SU-DHL-6 (cell line): ENCODE measurements at regions not wholly inside any gene's neighbourhood (a gene's known extent, or its start where the extent isn't known, plus 50 kb on each side); places are given as distances from the start of the nearest gene placed in this dataset.

Source experiments
- H2AFZ ChIP-seq: fragments of 200-600 bp; sonication (generic); 2 replicates; pipeline ENCODE4 v1.6.1; 2014; ENCODE audit warnings: low read depth, mild to moderate bottlenecking, moderate library complexity, mixed read lengths, antibody characterized with exemption, low read length; ENCODE audit not compliant: severe bottlenecking
- H3F3A ChIP-seq: fragments of 200-600 bp; shearing (Covaris generic); 2 replicates; pipeline ENCODE4 v1.6.0; 2016; ENCODE audit warnings: antibody characterized with exemption, mild to moderate bottlenecking; ENCODE audit not compliant: insufficient read depth
- H3K27ac ChIP-seq: fragments of 200-600 bp; sonication (generic); 2 replicates; pipeline ENCODE4 v1.5.1; 2016; ENCODE audit warnings: low read depth, mild to moderate bottlenecking, low read length, moderate library complexity, mixed read lengths
- H3K27me3 ChIP-seq: fragments of 200-600 bp; sonication (generic), shearing (Covaris generic); 2 replicates; pipeline ENCODE4 v1.6.0; 2014; ENCODE audit warnings: mild to moderate bottlenecking, low read length
- H3K36me3 ChIP-seq: fragments of 200-600 bp; sonication (generic); 2 replicates; pipeline ENCODE4 v1.6.1; 2014; ENCODE audit warnings: mild to moderate bottlenecking, low read length, mixed read lengths
- H3K4me2 ChIP-seq: fragments of 300-600, 200-600 bp; shearing (Covaris generic), sonication (generic); 2 replicates; pipeline ENCODE4 v1.6.0; 2014; ENCODE audit warnings: low read length, low read depth, mild to moderate bottlenecking; ENCODE audit not compliant: poor library complexity, severe bottlenecking
- H3K4me3 ChIP-seq: fragments of 200-600 bp; sonication (generic); 2 replicates; pipeline ENCODE4 v1.5.1; 2014; ENCODE audit warnings: antibody characterized with exemption, low read length, mild to moderate bottlenecking, mixed read lengths; ENCODE audit not compliant: insufficient read depth, poor library complexity, severe bottlenecking
- H3K79me2 ChIP-seq: fragments of 200-600 bp; sonication (generic); 2 replicates; pipeline ENCODE4 v1.6.1; 2014; ENCODE audit warnings: mild to moderate bottlenecking, low read length, moderate library complexity; ENCODE audit not compliant: insufficient read depth
- H3K9ac ChIP-seq: fragments of 200-600 bp; sonication (generic); 2 replicates; pipeline ENCODE4 v1.7.0; 2014; ENCODE audit warnings: mild to moderate bottlenecking, low read length
- H3K9me2 ChIP-seq: fragments of 200-600 bp; sonication (generic); replicated peaks from 2 replicates; pipeline ENCODE4 v1.6.1; 2014; ENCODE audit warnings: low read length; ENCODE audit not compliant: insufficient read depth
- H3K9me3 ChIP-seq: fragments of 200-600 bp; sonication (generic); 2 replicates; pipeline ENCODE4 v1.6.1; 2014; ENCODE audit warnings: low read length, mixed read lengths; ENCODE audit not compliant: insufficient read depth
- H4K20me1 ChIP-seq: fragments of 200-600 bp; sonication (generic); 2 replicates; pipeline ENCODE4 v1.6.1; 2014; ENCODE audit warnings: low read depth, mild to moderate bottlenecking, antibody characterized with exemption, low read length, moderate library complexity, mixed read lengths
- EZH2phosphoT487 ChIP-seq: fragments of 200-600 bp; sonication (generic), shearing (Covaris generic); conservative IDR thresholded peaks from 2 replicates; pipeline ENCODE4 v1.6.1; 2018; ENCODE audit warnings: mild to moderate bottlenecking, antibody characterized with exemption, low read length, moderate library complexity, mixed read lengths
- TF ChIP-seq, protein P1 (sequence below): fragments of 200-600 bp; sonication (generic); IDR thresholded peaks from one replicate; pipeline ENCODE4 v1.5.1; 2017; ENCODE audit warnings: antibody characterized with exemption, mild to moderate bottlenecking, low read length, moderate library complexity; ENCODE audit not compliant: insufficient read depth, poor library complexity, severe bottlenecking

DNA sequence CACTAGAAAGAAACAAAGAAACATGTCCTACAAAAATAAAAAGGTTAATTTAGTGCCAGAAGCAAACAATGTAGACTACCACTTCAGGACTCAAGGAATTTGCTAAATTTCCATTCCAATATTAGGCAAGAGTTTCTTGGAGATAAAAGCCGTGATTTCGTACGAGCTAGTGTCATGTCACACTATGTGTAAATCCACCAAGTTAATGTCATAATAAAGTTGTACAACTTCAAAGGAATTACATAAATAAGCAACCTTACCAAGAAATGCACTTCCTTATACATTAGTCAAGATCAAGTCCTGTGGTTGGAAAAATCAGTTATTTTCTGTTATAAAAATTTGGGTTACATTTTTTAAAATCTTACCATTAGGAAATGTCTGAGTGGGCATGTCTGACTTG lies 1222.8 kb downstream of the GALC start:
- Histone ChIP-seq H3K4me2 (no peak overlapping the region), H3K27me3 (no peaks in the 10 kb centered on the region)

DNA sequence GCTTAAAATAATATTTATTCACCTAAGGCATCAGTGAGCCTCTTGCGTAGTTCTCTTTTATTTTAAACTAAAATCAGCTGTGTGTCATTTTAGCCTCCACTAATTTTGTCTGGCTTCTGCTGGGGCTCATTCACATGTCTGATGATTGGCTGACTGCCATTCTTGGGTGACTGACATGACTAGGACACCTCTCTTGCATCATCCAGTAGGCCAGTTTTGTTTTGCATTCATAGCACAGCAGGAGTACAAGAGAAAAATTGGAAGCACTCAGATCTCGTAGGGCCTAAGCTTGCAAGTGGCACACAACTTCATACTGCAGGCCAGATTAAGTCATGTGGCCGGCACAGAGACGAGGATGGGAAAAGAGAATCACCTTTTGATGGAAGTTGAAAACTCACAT lies 1226.5 kb downstream of the GALC start:
- Histone ChIP-seq H4K20me1 (no peaks in the 10 kb centered on the region), H3K27me3 (no peaks in the 10 kb centered on the region), H3K79me2 (no peaks in the 10 kb centered on the region), H3K9me3 (no peaks in the 10 kb centered on the region), H2AFZ (no peak overlapping the region), H3F3A (no peaks in the 10 kb centered on the region), H3K27ac (no peak overlapping the region), H3K36me3 (no peaks in the 10 kb centered on the region), H3K9me2 (no peaks in the 10 kb centered on the region), H3K9ac (no peak overlapping the region), H3K4me2 (no peak overlapping the region), H3K4me3 (no peak overlapping the region)
- no peak for TF ChIP-seq EZH2phosphoT487
- TF ChIP-seq, protein P1, sequence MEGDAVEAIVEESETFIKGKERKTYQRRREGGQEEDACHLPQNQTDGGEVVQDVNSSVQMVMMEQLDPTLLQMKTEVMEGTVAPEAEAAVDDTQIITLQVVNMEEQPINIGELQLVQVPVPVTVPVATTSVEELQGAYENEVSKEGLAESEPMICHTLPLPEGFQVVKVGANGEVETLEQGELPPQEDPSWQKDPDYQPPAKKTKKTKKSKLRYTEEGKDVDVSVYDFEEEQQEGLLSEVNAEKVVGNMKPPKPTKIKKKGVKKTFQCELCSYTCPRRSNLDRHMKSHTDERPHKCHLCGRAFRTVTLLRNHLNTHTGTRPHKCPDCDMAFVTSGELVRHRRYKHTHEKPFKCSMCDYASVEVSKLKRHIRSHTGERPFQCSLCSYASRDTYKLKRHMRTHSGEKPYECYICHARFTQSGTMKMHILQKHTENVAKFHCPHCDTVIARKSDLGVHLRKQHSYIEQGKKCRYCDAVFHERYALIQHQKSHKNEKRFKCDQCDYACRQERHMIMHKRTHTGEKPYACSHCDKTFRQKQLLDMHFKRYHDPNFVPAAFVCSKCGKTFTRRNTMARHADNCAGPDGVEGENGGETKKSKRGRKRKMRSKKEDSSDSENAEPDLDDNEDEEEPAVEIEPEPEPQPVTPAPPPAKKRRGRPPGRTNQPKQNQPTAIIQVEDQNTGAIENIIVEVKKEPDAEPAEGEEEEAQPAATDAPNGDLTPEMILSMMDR: no peak

More for the DNA sequence above, 1222.8 kb downstream of the GALC start:
- Histone ChIP-seq H3K9ac (no peak overlapping the region), H3K4me3 (no peak overlapping the region), H3K27ac (no peak overlapping the region), H3K79me2 (no peaks in the 10 kb centered on the region), H2AFZ (no peak overlapping the region), H3F3A (no peaks in the 10 kb centered on the region), H3K36me3 (no peaks in the 10 kb centered on the region), H4K20me1 (no peaks in the 10 kb centered on the region), H3K9me2 (no peaks in the 10 kb centered on the region), H3K9me3 (no peaks in the 10 kb centered on the region)
- TF ChIP-seq, protein P1: no peak
- TF ChIP-seq EZH2phosphoT487: no peak

DNA sequence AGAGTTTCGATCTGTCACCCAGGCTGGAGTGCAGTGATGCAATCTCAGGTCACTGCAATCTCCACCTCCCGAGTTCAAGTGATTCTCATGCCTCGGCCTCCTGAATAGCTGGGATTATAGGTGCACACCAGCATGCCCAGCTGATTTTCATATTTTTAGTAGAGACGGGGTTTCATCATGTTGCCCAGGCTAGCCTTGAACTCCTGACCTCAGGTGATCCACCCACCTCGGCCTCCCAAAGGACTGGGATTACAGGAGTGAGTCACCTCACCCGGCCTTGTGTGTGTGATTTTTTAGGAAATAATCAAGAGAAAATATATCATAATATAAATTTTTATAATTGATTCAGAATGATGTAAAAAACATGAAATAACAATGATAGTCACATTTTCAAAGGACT lies 1231.4 kb downstream of the GALC start:
- Histone ChIP-seq H3K9me3 (no peaks in the 10 kb centered on the region), H3K36me3 (no peaks in the 10 kb centered on the region), H3F3A (no peaks in the 10 kb centered on the region), H4K20me1 (no peaks in the 10 kb centered on the region), H3K4me3 (no peak overlapping the region), H3K79me2 (no peaks in the 10 kb centered on the region), H3K4me2 (no peak overlapping the region), H3K27ac (no peak overlapping the region), H3K9me2 (no peaks in the 10 kb centered on the region), H3K27me3 (no peaks in the 10 kb centered on the region), H2AFZ (no peak overlapping the region), H3K9ac (no peak overlapping the region)
- TF ChIP-seq EZH2phosphoT487: no peak
- TF ChIP-seq, protein P1: no peak
